Cardiac muscle cell (in vitro differentiated cells and primary cell): ENCODE measurements at regions not wholly inside any gene's neighbourhood (a gene's known extent, or its start where the extent isn't known, plus 50 kb on each side); places are given as distances from the start of the nearest gene placed in this dataset.

Source experiments
- DNase-seq, 2 donors: peaks; one replicate each; pipeline versions ENCODE4 v3.0.0 to v3.0.0-alpha.2; 2010 to 2017; ENCODE audit warnings: low read depth in 1 of 2, low spot score in 1 of 2
- H3K27ac ChIP-seq: fragments of 200-600 bp; sonication (generic); 2 replicates; pipeline ENCODE4 v1.5.1; 2016
- H3K27me3 ChIP-seq: fragments of 200-600 bp; sonication (generic); 2 replicates; pipeline ENCODE4 v1.6.0; 2016; ENCODE audit warnings: control low read depth
- H3K36me3 ChIP-seq: fragments of 200-600 bp; sonication (generic); 2 replicates; pipeline ENCODE4 v1.5.1; 2016; ENCODE audit warnings: control low read depth
- H3K4me1 ChIP-seq: fragments of 200-600 bp; sonication (generic); 2 replicates; pipeline ENCODE4 v1.8.1; 2017; ENCODE audit warnings: low read depth, mild to moderate bottlenecking, mixed run types
- H3K4me3 ChIP-seq: fragments of 200-600 bp; sonication (generic); 2 replicates; pipeline ENCODE4 v1.5.1; 2016; ENCODE audit warnings: mild to moderate bottlenecking
- H3K9me3 ChIP-seq: fragments of 200-600 bp; sonication (generic); 2 replicates; pipeline ENCODE4 v1.5.1; 2017; ENCODE audit warnings: low read depth, mild to moderate bottlenecking, control low read depth
- TF ChIP-seq, protein P1 (sequence below): IDR thresholded peaks from 2 replicates; pipeline ENCODE4 v1.5.1; 2012; ENCODE audit warnings: low read depth, mild to moderate bottlenecking, low read length

DNA sequence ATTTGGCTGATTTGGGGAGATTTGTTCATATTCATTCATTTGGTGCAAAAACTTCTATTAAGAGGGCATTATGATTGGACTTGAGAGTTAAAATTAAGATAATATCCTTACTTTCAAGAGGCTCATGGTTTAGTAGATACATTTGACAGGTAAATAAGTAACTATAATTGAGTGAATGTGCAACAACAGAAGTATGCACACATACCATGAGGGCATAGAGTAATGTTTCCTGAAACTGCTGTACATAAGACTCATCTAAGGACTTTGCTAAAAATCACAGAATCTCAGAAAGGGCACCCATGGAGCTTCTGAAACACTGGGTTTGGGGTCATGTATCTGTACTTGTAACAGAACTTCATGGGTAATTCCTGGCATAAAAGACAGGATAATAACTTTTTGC is 70.1 kb upstream of the PPP2R2B start:
- no peaks in the 10 kb centered on the region for H3K36me3 ChIP-seq

DNA sequence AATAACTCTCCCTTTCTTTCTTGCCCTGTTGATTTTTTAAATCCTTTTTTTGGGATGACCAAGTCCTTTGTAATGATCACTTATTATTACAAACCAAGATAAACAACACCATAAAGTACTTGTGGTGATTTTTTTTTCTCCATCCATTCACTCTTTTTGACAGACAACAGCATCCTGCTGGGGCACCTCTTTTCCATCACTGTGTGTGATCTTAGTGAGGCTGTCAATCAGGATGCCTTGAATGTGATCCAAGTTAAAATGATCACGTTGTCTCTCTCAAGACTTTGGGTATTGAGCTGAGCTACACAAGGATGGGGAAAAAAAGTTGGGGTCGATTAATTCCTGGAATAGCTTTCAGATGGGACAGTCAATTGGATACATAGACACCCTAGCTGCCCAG is 73.6 kb upstream of the PPP2R2B start:
- Histone ChIP-seq H3K27me3 (no peaks in the 10 kb centered on the region), H3K36me3 (no peaks in the 10 kb centered on the region), H3K4me3 (no peak overlapping the region), H3K9me3 (no peaks in the 10 kb centered on the region), H3K4me1 (no peaks in the 10 kb centered on the region), H3K27ac (no peak overlapping the region)
- TF ChIP-seq, protein P1, sequence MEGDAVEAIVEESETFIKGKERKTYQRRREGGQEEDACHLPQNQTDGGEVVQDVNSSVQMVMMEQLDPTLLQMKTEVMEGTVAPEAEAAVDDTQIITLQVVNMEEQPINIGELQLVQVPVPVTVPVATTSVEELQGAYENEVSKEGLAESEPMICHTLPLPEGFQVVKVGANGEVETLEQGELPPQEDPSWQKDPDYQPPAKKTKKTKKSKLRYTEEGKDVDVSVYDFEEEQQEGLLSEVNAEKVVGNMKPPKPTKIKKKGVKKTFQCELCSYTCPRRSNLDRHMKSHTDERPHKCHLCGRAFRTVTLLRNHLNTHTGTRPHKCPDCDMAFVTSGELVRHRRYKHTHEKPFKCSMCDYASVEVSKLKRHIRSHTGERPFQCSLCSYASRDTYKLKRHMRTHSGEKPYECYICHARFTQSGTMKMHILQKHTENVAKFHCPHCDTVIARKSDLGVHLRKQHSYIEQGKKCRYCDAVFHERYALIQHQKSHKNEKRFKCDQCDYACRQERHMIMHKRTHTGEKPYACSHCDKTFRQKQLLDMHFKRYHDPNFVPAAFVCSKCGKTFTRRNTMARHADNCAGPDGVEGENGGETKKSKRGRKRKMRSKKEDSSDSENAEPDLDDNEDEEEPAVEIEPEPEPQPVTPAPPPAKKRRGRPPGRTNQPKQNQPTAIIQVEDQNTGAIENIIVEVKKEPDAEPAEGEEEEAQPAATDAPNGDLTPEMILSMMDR, result no peak
- DNase-seq, result no peak

More for the DNA sequence above, 70.1 kb upstream of the PPP2R2B start:
- no peak overlapping the region for H3K4me3 ChIP-seq
- no peaks in the 10 kb centered on the region for H3K4me1 ChIP-seq
- TF ChIP-seq, protein P1, result no peak
- no peak for DNase-seq
- no peak overlapping the region for H3K27ac ChIP-seq
- H3K9me3 ChIP-seq, result no peaks in the 10 kb centered on the region
- H3K27me3 ChIP-seq, result no peaks in the 10 kb centered on the region

DNA sequence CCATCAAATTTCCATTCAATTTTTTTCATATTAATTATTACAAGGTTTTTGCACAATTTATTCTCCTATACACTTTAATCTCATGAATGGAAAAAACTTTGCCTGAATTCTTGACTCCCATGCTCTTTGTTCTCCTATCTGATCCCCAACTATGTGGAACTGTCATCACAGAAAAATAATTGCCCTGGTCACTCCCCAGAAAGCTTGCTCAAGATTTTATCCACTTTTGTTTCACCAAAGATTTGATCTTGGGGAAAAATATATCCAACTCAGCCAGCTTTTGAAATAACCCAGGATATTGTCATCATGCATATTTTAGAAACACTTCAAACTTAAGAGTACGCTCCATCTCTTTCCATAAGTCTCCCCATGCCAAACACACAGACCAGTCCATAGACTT is 77.7 kb upstream of the PPP2R2B start:
- H3K27me3 ChIP-seq, result no peaks in the 10 kb centered on the region
- no peaks in the 10 kb centered on the region for H3K9me3 ChIP-seq
- H3K36me3 ChIP-seq, result no peaks in the 10 kb centered on the region
- TF ChIP-seq, protein P1, result no peak
- H3K27ac ChIP-seq, result no peak overlapping the region
- no peak overlapping the region for H3K4me3 ChIP-seq
- no peak for DNase-seq
- H3K4me1 ChIP-seq, result no peaks in the 10 kb centered on the region

DNA sequence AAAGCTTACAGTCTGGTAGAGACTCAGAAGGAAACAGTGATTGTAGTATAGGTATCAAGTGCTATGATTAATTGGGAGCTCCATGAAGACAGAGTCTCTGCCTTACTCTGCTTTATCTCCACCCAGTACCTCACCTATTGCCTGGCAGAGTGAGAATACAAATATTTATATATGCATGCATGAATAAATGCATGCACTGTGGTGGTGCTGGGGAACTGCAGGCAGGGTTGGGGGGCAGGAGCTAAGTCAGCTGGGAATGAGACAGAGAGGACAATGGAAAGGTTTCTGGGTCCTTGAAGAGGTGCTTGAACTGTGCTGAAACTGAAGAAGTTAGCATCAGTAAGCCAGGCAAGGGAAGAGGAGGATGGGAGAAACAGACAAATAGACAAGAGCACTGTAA is 80.8 kb upstream of the PPP2R2B start:
- H3K36me3 ChIP-seq, result no peaks in the 10 kb centered on the region
- TF ChIP-seq, protein P1, result no peak
- no peaks in the 10 kb centered on the region for H3K4me1 ChIP-seq

DNA sequence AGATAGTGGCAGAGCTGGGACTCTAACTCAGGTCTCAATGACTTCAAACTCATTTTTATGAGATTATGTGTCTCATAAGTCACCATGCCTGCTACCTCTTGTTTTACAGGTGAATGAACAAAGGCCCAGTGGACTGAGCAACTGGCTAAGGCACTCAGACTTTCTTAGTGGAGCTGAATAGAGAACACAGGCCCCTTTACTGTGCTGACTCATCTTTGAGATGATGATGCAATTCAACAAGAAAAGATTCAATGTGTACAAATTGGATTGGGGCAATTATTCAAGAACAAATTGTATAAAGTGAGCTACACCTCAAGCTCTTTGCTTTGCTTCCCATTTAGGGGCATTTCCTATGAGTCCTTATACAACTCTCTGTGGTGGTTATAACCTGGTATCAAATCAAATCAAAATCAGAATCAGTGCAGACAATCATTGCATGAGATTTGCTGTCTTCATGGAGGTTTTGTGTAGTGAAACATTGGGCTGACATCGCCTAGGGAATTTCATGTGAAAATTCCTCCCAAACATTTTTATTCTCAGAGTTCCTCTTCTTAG is 84.3 kb upstream of the PPP2R2B start:
- Histone ChIP-seq H3K4me1 (peaks cover under 1% of the 10 kb centered on the region), H3K36me3 (no peaks in the 10 kb centered on the region), H3K4me3 (no peak overlapping the region), H3K27ac (no peak overlapping the region), H3K9me3 (no peaks in the 10 kb centered on the region), H3K27me3 (no peaks in the 10 kb centered on the region)
- DNase-seq, result peak in 1 of 2 donors; percentile 68
- TF ChIP-seq, protein P1, result no peak

More for the DNA sequence above, 80.8 kb upstream of the PPP2R2B start:
- Histone ChIP-seq H3K9me3 (no peaks in the 10 kb centered on the region), H3K4me3 (no peak overlapping the region), H3K27ac (no peak overlapping the region), H3K27me3 (no peaks in the 10 kb centered on the region)
- no peak for DNase-seq
